ENCODE measurements at regions not wholly inside any gene's neighbourhood (a gene's known extent, or its start where the extent isn't known, plus 50 kb on each side); places are given as distances from the start of the nearest gene placed in this dataset.

GRCh38 chr6:78427386-78427785, 440.0 kb upstream of the IRAK1BP1 start:
- Histone ChIP-seq H3K27me3 (ENCODE audit: control insufficient read depth, insufficient read depth, low read length) (no peaks in the 10 kb centered on the region), H3K9ac (ENCODE audit: low read length) (no peak overlapping the region), H3K4me3 (ENCODE audit: low read length) (no peak overlapping the region)

GRCh38 chr6:78430521-78430920, 436.8 kb upstream of the IRAK1BP1 start:
- no peak overlapping the region for H3K9ac ChIP-seq (ENCODE audit: low read length)
- H3K4me1 ChIP-seq (ENCODE audit: control insufficient read depth, insufficient read depth, low read length): no peaks in the 10 kb centered on the region
- H3K4me3 ChIP-seq (ENCODE audit: low read length): no peak overlapping the region
- no peaks in the 10 kb centered on the region for H3K27me3 ChIP-seq (ENCODE audit: control insufficient read depth, insufficient read depth, low read length)
- H3K36me3 ChIP-seq (ENCODE audit: control insufficient read depth, insufficient read depth, low read length): no peaks in the 10 kb centered on the region
- H3K27ac ChIP-seq (ENCODE audit: low read depth, low read length): no peak overlapping the region

More at GRCh38 chr6:78427386-78427785, 440.0 kb upstream of the IRAK1BP1 start:
- Histone ChIP-seq H3K36me3 (ENCODE audit: control insufficient read depth, insufficient read depth, low read length) (no peaks in the 10 kb centered on the region), H3K27ac (ENCODE audit: low read depth, low read length) (no peak overlapping the region), H3K4me1 (ENCODE audit: control insufficient read depth, insufficient read depth, low read length) (no peaks in the 10 kb centered on the region)

- H3K27me3 ChIP-seq (ENCODE audit: control insufficient read depth, insufficient read depth, low read length): no peaks in the 10 kb centered on the region
- no peaks in the 10 kb centered on the region for H3K36me3 ChIP-seq (ENCODE audit: control insufficient read depth, insufficient read depth, low read length)
- H3K9ac ChIP-seq (ENCODE audit: low read length): no peak overlapping the region
- no peak overlapping the region for H3K27ac ChIP-seq (ENCODE audit: low read depth, low read length)
- H3K4me1 ChIP-seq (ENCODE audit: control insufficient read depth, insufficient read depth, low read length): no peaks in the 10 kb centered on the region
- H3K4me3 ChIP-seq (ENCODE audit: low read length): no peak overlapping the region
Observed at GRCh38 chr6:78435671-78436070, 431.7 kb upstream of the IRAK1BP1 start.

GRCh38 chr6:78436335-78436734, 431.0 kb upstream of the IRAK1BP1 start:
- Histone ChIP-seq H3K9ac (ENCODE audit: low read length) (no peak overlapping the region), H3K4me1 (ENCODE audit: control insufficient read depth, insufficient read depth, low read length) (no peaks in the 10 kb centered on the region), H3K27me3 (ENCODE audit: control insufficient read depth, insufficient read depth, low read length) (no peaks in the 10 kb centered on the region), H3K27ac (ENCODE audit: low read depth, low read length) (no peak overlapping the region), H3K36me3 (ENCODE audit: control insufficient read depth, insufficient read depth, low read length) (no peaks in the 10 kb centered on the region), H3K4me3 (ENCODE audit: low read length) (no peak overlapping the region)

- Histone ChIP-seq H3K9ac (ENCODE audit: low read length) (no peak overlapping the region), H3K4me3 (ENCODE audit: low read length) (no peak overlapping the region), H3K27ac (ENCODE audit: low read depth, low read length) (no peak overlapping the region), H3K4me1 (ENCODE audit: control insufficient read depth, insufficient read depth, low read length) (no peaks in the 10 kb centered on the region), H3K27me3 (ENCODE audit: control insufficient read depth, insufficient read depth, low read length) (no peaks in the 10 kb centered on the region), H3K36me3 (ENCODE audit: control insufficient read depth, insufficient read depth, low read length) (no peaks in the 10 kb centered on the region)
Observed at GRCh38 chr6:78438135-78438534, 429.2 kb upstream of the IRAK1BP1 start.

- Histone ChIP-seq H3K36me3 (ENCODE audit: control insufficient read depth, insufficient read depth, low read length) (no peaks in the 10 kb centered on the region), H3K4me3 (ENCODE audit: low read length) (no peak overlapping the region), H3K27me3 (ENCODE audit: control insufficient read depth, insufficient read depth, low read length) (no peaks in the 10 kb centered on the region), H3K9ac (ENCODE audit: low read length) (no peak overlapping the region), H3K4me1 (ENCODE audit: control insufficient read depth, insufficient read depth, low read length) (no peaks in the 10 kb centered on the region), H3K27ac (ENCODE audit: low read depth, low read length) (no peak overlapping the region)
Observed at GRCh38 chr6:78460711-78461110, 406.6 kb upstream of the IRAK1BP1 start.

GRCh38 chr6:78462728-78463127, 404.6 kb upstream of the IRAK1BP1 start:
- Histone ChIP-seq H3K4me1 (ENCODE audit: control insufficient read depth, insufficient read depth, low read length) (no peaks in the 10 kb centered on the region), H3K9ac (ENCODE audit: low read length) (no peak overlapping the region), H3K27me3 (ENCODE audit: control insufficient read depth, insufficient read depth, low read length) (no peaks in the 10 kb centered on the region), H3K27ac (ENCODE audit: low read depth, low read length) (no peak overlapping the region), H3K4me3 (ENCODE audit: low read length) (no peak overlapping the region), H3K36me3 (ENCODE audit: control insufficient read depth, insufficient read depth, low read length) (no peaks in the 10 kb centered on the region)

GRCh38 chr6:78465059-78465634, 402.2 kb upstream of the IRAK1BP1 start:
- no peak overlapping the region for H3K4me3 ChIP-seq (ENCODE audit: low read length)
- no peaks in the 10 kb centered on the region for H3K27me3 ChIP-seq (ENCODE audit: control insufficient read depth, insufficient read depth, low read length)
- H3K4me1 ChIP-seq (ENCODE audit: control insufficient read depth, insufficient read depth, low read length): no peaks in the 10 kb centered on the region
- H3K36me3 ChIP-seq (ENCODE audit: control insufficient read depth, insufficient read depth, low read length): no peaks in the 10 kb centered on the region
- H3K27ac ChIP-seq (ENCODE audit: low read depth, low read length): no peak overlapping the region
- no peak overlapping the region for H3K9ac ChIP-seq (ENCODE audit: low read length)

GRCh38 chr6:78476561-78476960, 390.8 kb upstream of the IRAK1BP1 start:
- Histone ChIP-seq H3K4me1 (ENCODE audit: control insufficient read depth, insufficient read depth, low read length) (no peaks in the 10 kb centered on the region), H3K4me3 (ENCODE audit: low read length) (no peak overlapping the region), H3K27ac (ENCODE audit: low read depth, low read length) (no peak overlapping the region), H3K9ac (ENCODE audit: low read length) (no peak overlapping the region), H3K36me3 (ENCODE audit: control insufficient read depth, insufficient read depth, low read length) (no peaks in the 10 kb centered on the region), H3K27me3 (ENCODE audit: control insufficient read depth, insufficient read depth, low read length) (no peaks in the 10 kb centered on the region)

GRCh38 chr6:78482801-78483552, 384.4 kb upstream of the IRAK1BP1 start:
- Histone ChIP-seq H3K36me3 (ENCODE audit: control insufficient read depth, insufficient read depth, low read length) (no peaks in the 10 kb centered on the region), H3K27me3 (ENCODE audit: control insufficient read depth, insufficient read depth, low read length) (no peaks in the 10 kb centered on the region), H3K9ac (ENCODE audit: low read length) (no peak overlapping the region), H3K4me3 (ENCODE audit: low read length) (no peak overlapping the region), H3K4me1 (ENCODE audit: control insufficient read depth, insufficient read depth, low read length) (no peaks in the 10 kb centered on the region), H3K27ac (ENCODE audit: low read depth, low read length) (no peak overlapping the region)

- H3K27ac ChIP-seq (ENCODE audit: low read depth, low read length): no peak overlapping the region
- H3K4me3 ChIP-seq (ENCODE audit: low read length): no peak overlapping the region
- no peaks in the 10 kb centered on the region for H3K27me3 ChIP-seq (ENCODE audit: control insufficient read depth, insufficient read depth, low read length)
- no peaks in the 10 kb centered on the region for H3K36me3 ChIP-seq (ENCODE audit: control insufficient read depth, insufficient read depth, low read length)
- H3K4me1 ChIP-seq (ENCODE audit: control insufficient read depth, insufficient read depth, low read length): no peaks in the 10 kb centered on the region
- H3K9ac ChIP-seq (ENCODE audit: low read length): no peak overlapping the region
Observed at GRCh38 chr6:78483553-78484197, 383.7 kb upstream of the IRAK1BP1 start.

- Histone ChIP-seq H3K27me3 (ENCODE audit: control insufficient read depth, insufficient read depth, low read length) (no peaks in the 10 kb centered on the region), H3K27ac (ENCODE audit: low read depth, low read length) (no peak overlapping the region), H3K9ac (ENCODE audit: low read length) (no peak overlapping the region), H3K36me3 (ENCODE audit: control insufficient read depth, insufficient read depth, low read length) (no peaks in the 10 kb centered on the region), H3K4me1 (ENCODE audit: control insufficient read depth, insufficient read depth, low read length) (no peaks in the 10 kb centered on the region), H3K4me3 (ENCODE audit: low read length) (no peak overlapping the region)
Observed at GRCh38 chr6:78484198-78485064, 382.9 kb upstream of the IRAK1BP1 start.
